MCF 10A (cell line): ENCODE measurements at regions not wholly inside any gene's neighbourhood (a gene's known extent, or its start where the extent isn't known, plus 50 kb on each side); places are given as distances from the start of the nearest gene placed in this dataset.

ENCODE experiments used
- BruUV-seq: library from RNA; stranded (reverse); fragments of 400-500 nt; replicated peaks from 2 replicates; lab custom pipeline; 2021; lab: Mats Ljungman, UMichigan
- CTCF ChIA-PET: fragments of 300-600 bp; sonication (Branson Sonifier 250); formaldehyde crosslinking; extraction: SDS; loops from one replicate; lab custom pipeline; 2021; ENCODE audit warnings: antibody characterized with exemption, inconsistent platforms; lab: Yijun Ruan, JAX
- POLR2A ChIA-PET: fragments of 300-600, 350-650 bp; sonication (Branson Sonifier 250); formaldehyde crosslinking; extraction: SDS; loops from one replicate; lab custom pipeline; 2020; ENCODE audit warnings: antibody characterized with exemption, inconsistent platforms; lab: Yijun Ruan, JAX
- DNase-seq: peaks from one replicate; pipeline ENCODE4 v3.0.0-alpha.2; 2018; ENCODE audit not compliant: unreplicated experiment
- H3K27ac Mint-ChIP-seq: one replicate; pipeline ENCODE4 v1.8.0; 2022; ENCODE audit warnings: mild to moderate bottlenecking, low read depth, mixed read lengths; ENCODE audit not compliant: unreplicated experiment
- H3K27me3 Mint-ChIP-seq: one replicate; pipeline ENCODE4 v1.8.0; 2022; ENCODE audit warnings: mixed read lengths; ENCODE audit not compliant: insufficient read depth, unreplicated experiment
- H3K36me3 Mint-ChIP-seq: one replicate; pipeline ENCODE4 v1.8.0; 2022; ENCODE audit warnings: mild to moderate bottlenecking, moderate library complexity, mixed read lengths; ENCODE audit not compliant: insufficient read depth, unreplicated experiment
- H3K4me1 Mint-ChIP-seq: one replicate; pipeline ENCODE4 v1.8.0; 2022; ENCODE audit warnings: mixed read lengths; ENCODE audit not compliant: insufficient read depth, unreplicated experiment
- H3K4me3 Mint-ChIP-seq: one replicate; pipeline ENCODE4 v1.8.0; 2022; ENCODE audit warnings: mild to moderate bottlenecking, moderate library complexity, mixed read lengths; ENCODE audit not compliant: unreplicated experiment
- H3K9me3 Mint-ChIP-seq: one replicate; pipeline ENCODE4 v1.8.0; 2022; ENCODE audit warnings: mixed read lengths; ENCODE audit not compliant: unreplicated experiment
- intact Hi-C: fragments of 100-400 bp; cut with micrococcal nuclease; formaldehyde crosslinking; loops from 2 replicates; pipeline ENCODE4 v1.14.1; 2022
- TF ChIP-seq, protein P1 (sequence below): fragments of 200-600 bp; IDR thresholded peaks from one replicate; pipeline ENCODE4 v1.8.0; 2022; ENCODE audit warnings: antibody characterized with exemption, mild to moderate bottlenecking; ENCODE audit not compliant: unreplicated experiment

DNA sequence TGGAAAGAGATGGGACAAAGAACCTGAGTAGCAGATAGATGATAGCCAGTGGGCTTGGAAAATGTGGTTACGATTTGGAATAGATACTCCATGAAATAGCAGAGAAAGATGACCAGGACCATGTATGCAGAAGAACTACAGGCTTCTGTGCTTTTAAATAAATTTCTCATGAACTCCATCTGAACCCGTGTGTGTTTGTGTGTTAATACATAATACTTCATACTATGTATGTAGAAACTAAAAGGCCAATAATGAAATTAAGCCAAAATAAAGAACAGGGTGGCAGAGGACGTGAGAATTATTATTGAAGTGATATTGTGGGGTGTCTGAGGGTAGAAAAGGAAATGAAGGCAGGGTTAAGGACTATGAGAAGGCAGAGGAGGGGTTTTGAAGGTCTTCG, 385.1 kb upstream of the RPS23 start:
- Mint-ChIP-seq H3K27me3 (no peaks in the 10 kb centered on the region), H3K4me3 (no peak overlapping the region), H3K9me3 (no peaks in the 10 kb centered on the region), H3K36me3 (no peaks in the 10 kb centered on the region), H3K4me1 (no peaks in the 10 kb centered on the region), H3K27ac (no peak overlapping the region)
- no TSS peak for BruUV-seq
- POLR2A ChIA-PET: no interaction called here
- DNase-seq: no peak
- intact Hi-C loops: no loop called here
- CTCF ChIA-PET: no interaction called here
- TF ChIP-seq, protein P1, sequence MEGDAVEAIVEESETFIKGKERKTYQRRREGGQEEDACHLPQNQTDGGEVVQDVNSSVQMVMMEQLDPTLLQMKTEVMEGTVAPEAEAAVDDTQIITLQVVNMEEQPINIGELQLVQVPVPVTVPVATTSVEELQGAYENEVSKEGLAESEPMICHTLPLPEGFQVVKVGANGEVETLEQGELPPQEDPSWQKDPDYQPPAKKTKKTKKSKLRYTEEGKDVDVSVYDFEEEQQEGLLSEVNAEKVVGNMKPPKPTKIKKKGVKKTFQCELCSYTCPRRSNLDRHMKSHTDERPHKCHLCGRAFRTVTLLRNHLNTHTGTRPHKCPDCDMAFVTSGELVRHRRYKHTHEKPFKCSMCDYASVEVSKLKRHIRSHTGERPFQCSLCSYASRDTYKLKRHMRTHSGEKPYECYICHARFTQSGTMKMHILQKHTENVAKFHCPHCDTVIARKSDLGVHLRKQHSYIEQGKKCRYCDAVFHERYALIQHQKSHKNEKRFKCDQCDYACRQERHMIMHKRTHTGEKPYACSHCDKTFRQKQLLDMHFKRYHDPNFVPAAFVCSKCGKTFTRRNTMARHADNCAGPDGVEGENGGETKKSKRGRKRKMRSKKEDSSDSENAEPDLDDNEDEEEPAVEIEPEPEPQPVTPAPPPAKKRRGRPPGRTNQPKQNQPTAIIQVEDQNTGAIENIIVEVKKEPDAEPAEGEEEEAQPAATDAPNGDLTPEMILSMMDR: no peak

DNA sequence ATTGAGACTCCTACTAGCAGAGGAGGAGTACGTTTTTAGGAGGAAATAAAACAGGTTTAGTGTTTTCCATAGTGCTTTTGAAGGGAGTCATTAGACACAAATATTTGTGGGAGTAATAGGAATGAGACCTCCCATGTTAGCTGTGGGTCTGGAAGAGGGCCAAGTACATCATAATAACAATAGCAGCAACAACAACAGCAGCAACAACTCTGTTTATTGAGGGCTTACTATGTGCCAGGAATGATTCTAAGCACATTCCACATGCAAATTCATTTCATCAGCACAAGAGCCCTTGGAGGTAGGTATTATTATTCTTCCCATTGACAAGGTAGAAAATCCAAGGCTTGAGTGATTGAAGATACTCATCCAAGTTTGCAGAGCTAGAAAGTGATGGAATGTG, 384.2 kb upstream of the RPS23 start:
- no peaks in the 10 kb centered on the region for H3K9me3 Mint-ChIP-seq
- CTCF ChIA-PET: no interaction called here
- no peak overlapping the region for H3K4me3 Mint-ChIP-seq
- no peaks in the 10 kb centered on the region for H3K36me3 Mint-ChIP-seq
- intact Hi-C loops: no loop called here
- H3K27ac Mint-ChIP-seq: no peak overlapping the region
- no peaks in the 10 kb centered on the region for H3K4me1 Mint-ChIP-seq
- H3K27me3 Mint-ChIP-seq: no peaks in the 10 kb centered on the region
- POLR2A ChIA-PET: no interaction called here
- no peak for DNase-seq
- BruUV-seq: no TSS peak
- TF ChIP-seq, protein P1: no peak

DNA sequence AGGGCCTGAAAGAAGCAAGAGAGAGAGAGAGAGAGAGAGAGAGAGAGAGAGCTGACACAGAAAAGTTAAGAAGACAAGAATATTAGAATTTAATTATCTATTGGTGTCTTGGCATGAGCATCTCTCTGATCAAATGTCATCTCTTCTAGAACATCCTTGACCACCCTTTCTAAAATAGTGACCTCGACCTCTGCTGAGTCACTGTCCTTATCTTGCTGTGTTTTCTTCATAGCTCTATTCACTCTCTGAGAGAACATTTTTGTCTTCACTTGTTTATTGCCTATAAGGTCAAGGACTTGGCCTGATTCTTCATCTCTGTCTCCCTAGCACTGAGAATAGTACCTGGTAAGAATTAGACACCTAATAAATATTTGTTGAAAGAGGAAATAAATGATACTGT, 383.8 kb upstream of the RPS23 start:
- TF ChIP-seq, protein P1: no peak
- ChIA-PET POLR2A (no interaction called here), CTCF (no interaction called here)
- no peak overlapping the region for H3K27ac Mint-ChIP-seq
- BruUV-seq: no TSS peak
- no peak for DNase-seq
- no peaks in the 10 kb centered on the region for H3K27me3 Mint-ChIP-seq
- no peaks in the 10 kb centered on the region for H3K4me1 Mint-ChIP-seq
- H3K9me3 Mint-ChIP-seq: no peaks in the 10 kb centered on the region
- no peaks in the 10 kb centered on the region for H3K36me3 Mint-ChIP-seq
- H3K4me3 Mint-ChIP-seq: no peak overlapping the region
- intact Hi-C loops: no loop called here

DNA sequence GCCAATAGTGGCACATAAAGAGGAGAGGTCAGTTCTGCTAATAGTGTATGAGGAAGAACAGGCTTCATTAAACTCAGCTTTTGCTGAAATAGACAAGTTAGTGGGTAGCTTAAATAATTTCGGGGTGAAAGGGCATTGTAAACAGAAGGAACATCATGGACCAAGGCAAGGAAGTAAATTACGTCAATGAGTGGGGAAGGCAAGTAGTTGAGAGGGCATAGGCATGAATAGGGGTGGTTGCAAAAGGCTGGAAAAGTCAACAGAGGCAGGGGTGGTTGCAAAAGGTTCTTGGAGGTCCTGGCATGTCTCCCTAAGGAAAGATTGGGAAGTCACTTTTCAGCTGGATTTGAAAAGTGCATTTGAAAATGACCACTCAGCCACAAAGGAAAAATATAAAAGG, 383.3 kb upstream of the RPS23 start:
- TF ChIP-seq, protein P1: no peak
- ChIA-PET POLR2A (interaction anchor here (0.9 kb wide), 1 partner anchor 16 kb away, joined by 3 read pairs; no protein-coding TSS in a partner anchor), CTCF (no interaction called here)
- no peaks in the 10 kb centered on the region for H3K27me3 Mint-ChIP-seq
- intact Hi-C loops: no loop called here
- no peaks in the 10 kb centered on the region for H3K4me1 Mint-ChIP-seq
- no peaks in the 10 kb centered on the region for H3K36me3 Mint-ChIP-seq
- DNase-seq: no peak
- H3K9me3 Mint-ChIP-seq: no peaks in the 10 kb centered on the region
- H3K27ac Mint-ChIP-seq: no peak overlapping the region
- no TSS peak for BruUV-seq
- no peak overlapping the region for H3K4me3 Mint-ChIP-seq
